ENCODE measurements at regions not wholly inside any gene's neighbourhood (a gene's known extent, or its start where the extent isn't known, plus 50 kb on each side); places are given as distances from the start of the nearest gene placed in this dataset.

DNA sequence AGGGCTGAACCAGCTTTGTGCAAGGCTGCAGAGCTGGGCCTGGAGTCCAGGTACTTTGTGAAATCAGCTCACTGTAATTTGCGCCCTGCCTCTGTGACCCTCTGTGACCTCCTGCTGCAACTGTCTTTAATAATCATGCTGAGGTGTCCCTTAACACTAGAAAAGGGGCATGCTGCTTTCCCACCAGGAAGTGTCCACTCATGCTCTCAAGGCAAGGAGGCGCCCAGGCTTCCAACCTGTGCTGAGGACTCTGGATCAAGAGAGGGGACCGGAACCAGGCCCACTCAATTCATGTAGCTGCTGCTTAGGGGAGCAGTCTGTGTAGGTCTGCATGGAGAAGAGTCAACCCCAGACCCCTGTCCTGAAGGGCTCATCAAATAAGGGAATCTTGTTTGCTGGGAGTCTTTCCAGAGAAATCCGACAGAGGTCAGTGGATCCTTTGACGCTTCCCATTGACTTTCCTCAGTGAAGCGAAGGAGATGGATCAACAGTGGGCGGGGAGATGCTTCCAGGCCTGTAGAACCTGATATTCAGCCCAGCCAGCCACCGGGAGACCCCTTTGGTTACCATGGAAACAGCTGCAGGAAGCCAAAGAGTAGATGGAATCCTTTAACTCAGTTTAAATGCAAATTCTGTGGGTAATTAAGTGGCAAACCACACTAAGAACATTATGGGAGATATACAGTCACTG, 945.9 kb downstream of the GRID1 start:
- no peaks in the 10 kb centered on the region for H3K4me1 ChIP-seq (ENCODE audit: control insufficient read depth, extremely low read depth, insufficient read depth, low read length)
- no peak overlapping the region for H3K9ac ChIP-seq (ENCODE audit: insufficient read depth, low read length)
- H2AFZ ChIP-seq (ENCODE audit: low read length), result no peak overlapping the region
- no peak overlapping the region for H3K27ac ChIP-seq (ENCODE audit: insufficient read depth, low read length)
- H3K9me3 ChIP-seq (ENCODE audit: control insufficient read depth, insufficient read depth, low read depth, low read length), result no peaks in the 10 kb centered on the region
- no peaks in the 10 kb centered on the region for H3K79me2 ChIP-seq (ENCODE audit: control insufficient read depth, insufficient read depth, low read length)
- H3K4me2 ChIP-seq (ENCODE audit: extremely low read depth, insufficient read depth, low read length), result no peak overlapping the region
- TF ChIP-seq EZH2 (IDR thresholded peaks at IDR 0.05; ENCODE audit: low read length, missing control alignments), result no peak
- TF ChIP-seq, protein P1, sequence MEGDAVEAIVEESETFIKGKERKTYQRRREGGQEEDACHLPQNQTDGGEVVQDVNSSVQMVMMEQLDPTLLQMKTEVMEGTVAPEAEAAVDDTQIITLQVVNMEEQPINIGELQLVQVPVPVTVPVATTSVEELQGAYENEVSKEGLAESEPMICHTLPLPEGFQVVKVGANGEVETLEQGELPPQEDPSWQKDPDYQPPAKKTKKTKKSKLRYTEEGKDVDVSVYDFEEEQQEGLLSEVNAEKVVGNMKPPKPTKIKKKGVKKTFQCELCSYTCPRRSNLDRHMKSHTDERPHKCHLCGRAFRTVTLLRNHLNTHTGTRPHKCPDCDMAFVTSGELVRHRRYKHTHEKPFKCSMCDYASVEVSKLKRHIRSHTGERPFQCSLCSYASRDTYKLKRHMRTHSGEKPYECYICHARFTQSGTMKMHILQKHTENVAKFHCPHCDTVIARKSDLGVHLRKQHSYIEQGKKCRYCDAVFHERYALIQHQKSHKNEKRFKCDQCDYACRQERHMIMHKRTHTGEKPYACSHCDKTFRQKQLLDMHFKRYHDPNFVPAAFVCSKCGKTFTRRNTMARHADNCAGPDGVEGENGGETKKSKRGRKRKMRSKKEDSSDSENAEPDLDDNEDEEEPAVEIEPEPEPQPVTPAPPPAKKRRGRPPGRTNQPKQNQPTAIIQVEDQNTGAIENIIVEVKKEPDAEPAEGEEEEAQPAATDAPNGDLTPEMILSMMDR (conservative IDR thresholded peaks at IDR 0.05 in 1 of 2, IDR thresholded peaks at IDR 0.05 in 1 of 2; ENCODE audit: low read depth in 1 of 2, low read length in 2 of 2), result no peak
- H4K20me1 ChIP-seq (ENCODE audit: control insufficient read depth, extremely low read depth, insufficient read depth, low read length), result no peaks in the 10 kb centered on the region
- H3K36me3 ChIP-seq (ENCODE audit: control insufficient read depth, insufficient read depth, low read length), result no peaks in the 10 kb centered on the region
- DNase-seq (ENCODE audit: low read depth in 2 of 2), result no peak
- no peak overlapping the region for H3K4me3 ChIP-seq (replicated peaks in 1 of 4; ENCODE audit: control extremely low read depth in 1 of 4, insufficient read depth in 1 of 4, low read depth in 3 of 4, low read length in 4 of 4)
- H3K27me3 ChIP-seq (ENCODE audit: control insufficient read depth, insufficient read depth, low read length), result no peaks in the 10 kb centered on the region

DNA sequence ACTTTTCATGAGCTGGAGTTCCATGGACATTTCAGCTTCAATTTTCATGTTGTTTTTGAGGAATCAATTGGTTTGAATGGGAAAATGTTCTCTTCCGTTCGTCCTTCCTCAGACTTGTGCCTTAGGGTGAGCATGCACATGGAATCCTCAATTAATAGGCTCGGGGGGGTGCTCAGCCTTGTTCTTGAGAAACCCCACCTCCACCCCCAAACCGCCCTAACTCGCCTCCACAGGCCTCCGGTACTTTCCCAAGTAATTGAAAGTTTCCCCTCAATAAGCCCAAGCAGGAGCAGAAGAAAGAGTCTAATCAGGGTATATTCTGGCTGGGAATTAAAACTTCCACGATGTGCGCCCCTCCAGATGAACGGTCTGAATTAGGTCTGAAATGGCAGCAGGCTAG, 945.2 kb downstream of the GRID1 start:
- H3K27ac ChIP-seq (ENCODE audit: insufficient read depth, low read length), result no peak overlapping the region
- TF ChIP-seq, protein P1 (conservative IDR thresholded peaks at IDR 0.05 in 1 of 2, IDR thresholded peaks at IDR 0.05 in 1 of 2; ENCODE audit: low read depth in 1 of 2, low read length in 2 of 2), result no peak
- no peak for TF ChIP-seq EZH2 (IDR thresholded peaks at IDR 0.05; ENCODE audit: low read length, missing control alignments)
- no peak overlapping the region for H2AFZ ChIP-seq (ENCODE audit: low read length)
- H3K79me2 ChIP-seq (ENCODE audit: control insufficient read depth, insufficient read depth, low read length), result no peaks in the 10 kb centered on the region
- no peak overlapping the region for H3K9ac ChIP-seq (ENCODE audit: insufficient read depth, low read length)
- DNase-seq (ENCODE audit: low read depth in 2 of 2), result no peak
- no peaks in the 10 kb centered on the region for H4K20me1 ChIP-seq (ENCODE audit: control insufficient read depth, extremely low read depth, insufficient read depth, low read length)
- no peaks in the 10 kb centered on the region for H3K36me3 ChIP-seq (ENCODE audit: control insufficient read depth, insufficient read depth, low read length)
- H3K4me3 ChIP-seq (replicated peaks in 1 of 4; ENCODE audit: control extremely low read depth in 1 of 4, insufficient read depth in 1 of 4, low read depth in 3 of 4, low read length in 4 of 4), result no peak overlapping the region
- no peaks in the 10 kb centered on the region for H3K27me3 ChIP-seq (ENCODE audit: control insufficient read depth, insufficient read depth, low read length)
- H3K4me2 ChIP-seq (ENCODE audit: extremely low read depth, insufficient read depth, low read length), result no peak overlapping the region
- no peaks in the 10 kb centered on the region for H3K4me1 ChIP-seq (ENCODE audit: control insufficient read depth, extremely low read depth, insufficient read depth, low read length)
- H3K9me3 ChIP-seq (ENCODE audit: control insufficient read depth, insufficient read depth, low read depth, low read length), result no peaks in the 10 kb centered on the region

DNA sequence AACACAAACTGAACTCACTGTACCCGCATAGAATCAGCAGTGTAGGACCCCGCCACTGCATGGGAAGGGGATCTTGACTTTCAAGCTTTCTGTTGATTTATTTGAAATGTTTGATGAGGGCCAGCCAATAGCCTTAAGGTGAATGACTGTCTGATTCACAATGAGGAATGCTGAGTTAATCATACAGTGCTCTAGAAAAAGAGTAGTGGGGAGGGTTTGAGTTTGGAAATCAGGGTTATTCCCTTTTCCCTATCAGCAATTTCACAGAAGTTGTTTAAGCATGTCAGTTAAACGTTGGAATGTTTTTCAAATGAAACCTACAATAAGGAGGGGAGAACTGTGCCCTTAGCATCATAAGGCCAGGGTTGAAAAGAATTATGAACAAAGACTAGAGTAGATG, 937.5 kb downstream of the GRID1 start:
- Histone ChIP-seq H3K4me2 (ENCODE audit: extremely low read depth, insufficient read depth, low read length) (no peak overlapping the region), H3K27ac (ENCODE audit: insufficient read depth, low read length) (no peak overlapping the region), H3K9me3 (ENCODE audit: control insufficient read depth, insufficient read depth, low read depth, low read length) (no peaks in the 10 kb centered on the region), H2AFZ (ENCODE audit: low read length) (no peak overlapping the region), H3K27me3 (ENCODE audit: control insufficient read depth, insufficient read depth, low read length) (no peaks in the 10 kb centered on the region), H3K9ac (ENCODE audit: insufficient read depth, low read length) (no peak overlapping the region), H3K4me3 (replicated peaks in 1 of 4; ENCODE audit: control extremely low read depth in 1 of 4, insufficient read depth in 1 of 4, low read depth in 3 of 4, low read length in 4 of 4) (no peak overlapping the region), H3K36me3 (ENCODE audit: control insufficient read depth, insufficient read depth, low read length) (no peaks in the 10 kb centered on the region), H4K20me1 (ENCODE audit: control insufficient read depth, extremely low read depth, insufficient read depth, low read length) (no peaks in the 10 kb centered on the region), H3K79me2 (ENCODE audit: control insufficient read depth, insufficient read depth, low read length) (no peaks in the 10 kb centered on the region), H3K4me1 (ENCODE audit: control insufficient read depth, extremely low read depth, insufficient read depth, low read length) (no peaks in the 10 kb centered on the region)
- TF ChIP-seq EZH2 (IDR thresholded peaks at IDR 0.05; ENCODE audit: low read length, missing control alignments), result no peak
- TF ChIP-seq, protein P1 (conservative IDR thresholded peaks at IDR 0.05 in 1 of 2, IDR thresholded peaks at IDR 0.05 in 1 of 2; ENCODE audit: low read depth in 1 of 2, low read length in 2 of 2), result no peak
- no peak for DNase-seq (ENCODE audit: low read depth in 2 of 2)

Measured in fibroblast of lung (primary cell).